Stimulated activated CD4-positive, alpha-beta T cell treated with anti-CD3 and anti-CD28 coated beads, Interleukin-1b, Interleukin-23, amount 100 ng/mL, for 48 hours (primary cell): ENCODE measurements at regions not wholly inside any gene's neighbourhood (a gene's known extent, or its start where the extent isn't known, plus 50 kb on each side); places are given as distances from the start of the nearest gene placed in this dataset.

ENCODE experiments used
- DNase-seq: peaks from one replicate; pipeline ENCODE4 v3.0.0-alpha.2; 2020

DNA sequence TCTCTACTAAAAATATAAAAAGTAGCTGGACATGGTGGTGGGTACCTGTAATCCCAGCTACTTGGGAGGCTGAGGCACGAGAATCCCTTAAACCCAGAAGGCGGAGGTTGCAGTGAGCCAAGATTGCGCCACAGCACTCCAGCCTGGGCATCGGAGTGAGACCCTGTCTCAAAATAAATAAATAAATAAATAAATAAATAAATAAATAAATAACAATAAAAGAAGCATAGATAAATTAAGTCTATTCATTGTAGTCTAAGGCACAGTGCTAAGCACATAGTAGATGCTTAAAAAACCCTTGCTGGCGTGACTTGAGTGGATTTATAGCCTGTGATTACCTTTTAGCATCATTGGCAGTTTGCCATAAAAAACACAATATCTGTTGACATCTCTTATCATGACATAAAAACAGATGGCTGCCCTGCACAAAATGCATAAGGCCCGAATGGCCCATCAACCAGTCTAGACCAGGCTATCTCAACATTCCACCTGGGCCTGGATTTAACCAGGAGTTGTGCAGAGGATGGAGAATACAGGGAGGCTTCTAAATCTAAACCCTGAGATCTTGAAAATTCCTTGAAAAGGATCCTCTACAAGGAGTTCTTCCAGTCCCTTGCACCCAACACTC is 94.9 kb downstream of the PRLHR start:
- DNase-seq, result no peak

DNA sequence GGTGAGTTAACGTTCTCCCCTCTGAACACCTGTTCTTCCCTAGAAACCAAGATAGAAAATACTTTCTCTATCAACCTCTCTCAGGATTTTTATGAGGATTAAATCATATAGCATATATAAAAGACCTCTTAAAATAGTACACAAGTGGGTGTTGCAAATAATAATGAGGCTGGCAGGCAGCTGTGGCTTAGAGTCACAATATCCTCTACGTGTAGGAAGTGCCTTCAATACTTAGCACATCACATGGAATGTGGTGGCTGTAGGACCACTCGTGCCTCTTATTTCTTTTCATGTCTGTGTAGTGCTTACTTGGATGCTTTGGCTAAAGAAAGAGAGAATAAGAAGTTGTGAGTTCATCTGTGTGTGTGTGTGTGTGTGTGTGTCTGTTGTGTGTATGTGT is 96.3 kb downstream of the PRLHR start:
- no peak for DNase-seq

DNA sequence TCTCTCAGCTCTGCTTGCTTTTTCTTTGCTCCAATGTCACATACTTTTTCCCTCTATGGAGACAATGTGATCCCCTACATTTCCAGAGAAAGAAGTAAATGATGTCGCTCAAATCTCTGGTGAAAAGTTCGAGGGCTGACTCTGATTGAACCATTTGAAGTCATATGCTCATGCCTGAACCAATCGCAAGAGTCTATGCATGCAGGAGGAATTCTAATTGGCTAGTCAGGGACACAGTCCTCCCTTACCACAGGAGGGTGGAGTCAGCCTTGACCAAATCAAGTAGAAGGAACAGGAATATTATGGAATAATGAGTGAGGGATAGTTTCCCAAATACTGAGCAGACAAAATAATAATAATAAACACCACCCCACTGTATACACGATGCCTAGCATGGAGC is 96.8 kb downstream of the PRLHR start:
- DNase-seq, result no peak

DNA sequence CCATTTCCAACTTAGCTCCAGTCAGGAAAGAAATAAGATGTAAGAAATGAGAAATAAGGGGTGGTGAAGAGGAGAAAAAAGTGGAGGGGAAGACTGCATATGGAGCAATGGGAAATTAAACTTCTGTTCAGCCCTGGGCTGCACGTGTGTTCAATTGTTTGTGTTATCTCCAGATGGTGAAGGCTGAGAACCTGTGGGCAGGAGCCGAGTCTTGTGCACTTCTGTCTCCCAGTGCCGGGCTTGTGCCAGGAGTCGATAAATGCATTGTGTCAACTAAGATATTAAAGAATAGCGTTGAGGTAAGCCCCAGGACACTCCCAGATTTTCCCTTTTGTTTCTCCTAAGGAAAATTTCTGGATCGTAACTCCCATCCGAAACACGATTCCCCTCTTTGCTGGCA is 98.2 kb downstream of the PRLHR start:
- no peak for DNase-seq

DNA sequence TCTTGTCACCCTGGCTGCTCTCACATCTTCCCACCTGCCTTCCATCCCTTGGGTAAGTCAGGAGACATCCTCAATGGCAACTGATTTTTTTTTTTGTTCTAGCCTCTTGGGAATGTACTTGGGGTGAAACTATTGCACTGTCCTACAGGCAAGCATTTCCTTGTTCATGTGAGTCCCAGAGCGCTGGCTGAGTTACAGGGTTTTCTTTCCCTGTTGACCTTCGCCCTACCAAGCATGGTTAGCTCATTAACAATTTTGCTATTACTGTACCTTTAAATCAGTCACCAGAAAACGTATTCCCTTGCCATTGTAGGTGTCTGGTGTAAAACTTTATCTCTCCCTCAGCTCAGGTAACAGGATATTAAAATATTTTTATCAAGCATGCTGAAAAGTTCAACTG is 98.9 kb downstream of the PRLHR start:
- no peak for DNase-seq

DNA sequence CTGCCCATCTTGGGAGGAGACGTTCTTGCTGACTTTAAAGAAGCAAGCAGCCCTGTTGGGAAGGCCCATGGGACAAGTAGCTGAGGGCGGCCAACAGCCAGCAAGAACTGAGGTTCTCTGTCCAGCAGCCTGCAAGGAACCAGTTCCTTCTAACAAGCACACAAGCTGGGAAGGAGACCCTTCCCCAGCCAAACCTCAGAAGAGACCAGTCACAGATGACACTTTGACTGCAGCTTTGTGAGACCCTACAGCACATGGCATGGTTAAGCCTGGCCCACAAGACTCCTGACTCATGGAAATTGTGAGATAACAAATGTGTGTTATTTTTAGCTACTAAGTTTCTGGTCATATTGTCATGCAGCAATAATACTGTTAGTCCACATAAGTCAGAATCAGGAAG is 99.9 kb downstream of the PRLHR start:
- DNase-seq, result no peak

DNA sequence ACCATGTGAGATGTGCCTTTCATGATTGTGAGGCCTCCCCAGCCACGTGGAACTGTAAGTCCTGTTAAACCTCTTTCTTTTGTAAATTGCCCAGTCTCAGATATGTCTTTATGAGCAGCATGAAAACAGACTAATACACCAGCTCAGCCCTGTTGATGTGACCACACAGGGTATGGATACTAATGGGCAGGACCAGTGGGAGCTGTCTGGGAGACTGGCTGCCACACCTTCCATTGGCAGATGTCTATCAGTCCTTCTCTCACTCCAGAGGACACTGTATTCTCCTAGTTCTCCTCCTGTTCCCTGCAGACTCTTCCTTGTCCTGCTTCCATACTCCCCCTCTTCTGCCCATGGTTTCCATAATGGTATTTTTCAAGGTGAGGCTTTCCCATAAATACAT is 104.4 kb downstream of the PRLHR start:
- DNase-seq, result no peak

DNA sequence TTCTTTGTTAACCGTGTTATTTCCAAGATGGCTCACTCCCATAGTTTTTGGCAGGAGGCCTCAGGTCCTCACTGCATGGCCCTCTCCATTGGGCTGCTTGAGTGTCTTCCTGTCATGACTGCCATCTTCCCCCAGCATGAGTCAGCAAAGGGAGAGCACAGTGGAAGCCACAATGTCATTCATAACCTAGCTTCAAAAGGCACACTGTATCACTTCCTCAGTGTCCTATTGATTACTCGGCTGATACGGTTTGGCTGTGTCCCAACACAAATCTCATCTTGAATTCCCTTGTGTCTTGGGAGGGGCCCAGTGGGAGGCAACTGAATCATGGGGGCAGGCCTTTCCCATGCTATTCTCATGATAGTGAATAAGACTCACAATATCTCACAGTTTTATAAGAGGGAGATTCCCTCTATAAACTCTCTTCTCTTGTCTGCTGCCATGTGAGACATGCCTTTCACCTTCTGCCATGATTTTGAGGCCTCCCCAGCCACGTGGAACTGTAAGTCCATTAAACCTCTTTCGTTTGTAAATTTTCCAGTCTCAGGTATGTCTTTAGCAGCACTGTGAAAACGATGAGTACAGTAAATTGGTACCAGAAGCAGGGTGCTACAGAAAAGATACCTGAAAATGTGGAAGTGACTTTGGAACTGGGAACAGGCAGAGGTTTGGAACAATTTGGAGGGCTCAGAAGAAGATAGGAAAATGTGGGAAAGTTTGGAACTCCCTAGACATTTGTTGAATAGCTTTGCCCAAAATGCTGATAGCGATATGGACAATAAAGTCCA is 106.5 kb downstream of the PRLHR start:
- no peak for DNase-seq

DNA sequence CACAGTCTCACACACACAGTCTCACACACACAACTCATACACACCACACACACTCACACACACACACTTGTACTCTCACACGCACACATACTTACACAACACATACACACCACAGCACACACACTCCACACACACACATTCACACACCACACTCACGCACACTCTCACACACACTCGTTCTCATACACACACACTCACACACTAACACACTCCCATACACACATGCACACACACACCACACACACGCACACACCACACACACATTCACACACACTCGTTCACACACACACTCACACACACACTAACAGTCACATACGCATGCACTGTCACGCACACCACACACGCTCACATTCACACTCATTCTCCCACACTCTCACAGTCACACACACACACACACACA is 109.8 kb downstream of the PRLHR start:
- no peak for DNase-seq

DNA sequence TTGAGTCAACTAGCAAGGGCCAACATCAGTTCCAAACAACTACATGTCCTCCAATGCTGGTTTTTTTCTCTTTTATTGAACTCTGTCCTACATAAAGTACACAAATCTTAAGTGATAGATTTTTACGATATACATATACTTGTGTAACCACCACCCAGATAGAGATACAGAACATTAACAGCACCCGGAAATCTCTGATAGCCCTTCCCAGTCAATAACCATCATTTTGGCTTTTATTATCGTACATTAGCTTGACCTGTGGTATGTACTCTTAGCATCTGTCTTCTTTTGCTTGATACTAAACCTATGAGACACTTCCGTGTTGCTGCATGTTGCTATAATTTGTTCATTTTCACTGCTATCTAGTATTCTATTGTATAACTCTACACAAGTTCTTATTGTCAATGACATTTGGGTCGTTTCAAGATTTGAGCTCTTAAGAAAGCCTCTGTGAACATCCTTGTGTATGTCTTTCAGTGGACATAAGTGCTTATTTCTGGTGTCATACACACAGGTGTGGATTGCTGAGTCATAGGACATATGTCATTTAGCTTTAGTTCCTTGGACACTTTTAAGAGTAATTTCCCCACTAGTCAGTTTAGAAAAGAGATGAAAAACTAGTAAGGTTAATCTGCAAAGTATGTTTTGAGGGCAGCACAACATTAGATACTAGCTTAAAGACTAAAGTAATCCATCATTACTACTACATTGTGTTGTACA is 111.1 kb downstream of the PRLHR start:
- no peak for DNase-seq

DNA sequence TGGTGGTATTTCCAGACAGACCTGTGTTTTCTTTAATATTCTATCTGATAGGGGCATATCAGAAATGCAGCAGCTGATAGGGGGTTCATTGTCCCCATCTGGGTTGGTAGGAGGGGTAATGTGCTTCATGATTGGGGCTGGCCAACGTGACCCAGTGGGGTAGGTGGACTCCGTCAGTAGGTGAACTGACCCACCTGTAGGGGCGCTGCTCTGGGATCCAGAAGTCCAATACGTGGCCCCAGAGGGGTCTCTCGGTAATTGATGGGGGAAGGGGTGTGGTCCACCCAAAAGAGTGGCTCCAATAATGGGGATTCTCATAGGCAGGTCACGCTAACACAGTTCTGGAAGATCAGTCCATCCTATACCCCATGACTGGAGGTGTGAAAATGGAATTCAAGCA is 112.0 kb downstream of the PRLHR start:
- no peak for DNase-seq

DNA sequence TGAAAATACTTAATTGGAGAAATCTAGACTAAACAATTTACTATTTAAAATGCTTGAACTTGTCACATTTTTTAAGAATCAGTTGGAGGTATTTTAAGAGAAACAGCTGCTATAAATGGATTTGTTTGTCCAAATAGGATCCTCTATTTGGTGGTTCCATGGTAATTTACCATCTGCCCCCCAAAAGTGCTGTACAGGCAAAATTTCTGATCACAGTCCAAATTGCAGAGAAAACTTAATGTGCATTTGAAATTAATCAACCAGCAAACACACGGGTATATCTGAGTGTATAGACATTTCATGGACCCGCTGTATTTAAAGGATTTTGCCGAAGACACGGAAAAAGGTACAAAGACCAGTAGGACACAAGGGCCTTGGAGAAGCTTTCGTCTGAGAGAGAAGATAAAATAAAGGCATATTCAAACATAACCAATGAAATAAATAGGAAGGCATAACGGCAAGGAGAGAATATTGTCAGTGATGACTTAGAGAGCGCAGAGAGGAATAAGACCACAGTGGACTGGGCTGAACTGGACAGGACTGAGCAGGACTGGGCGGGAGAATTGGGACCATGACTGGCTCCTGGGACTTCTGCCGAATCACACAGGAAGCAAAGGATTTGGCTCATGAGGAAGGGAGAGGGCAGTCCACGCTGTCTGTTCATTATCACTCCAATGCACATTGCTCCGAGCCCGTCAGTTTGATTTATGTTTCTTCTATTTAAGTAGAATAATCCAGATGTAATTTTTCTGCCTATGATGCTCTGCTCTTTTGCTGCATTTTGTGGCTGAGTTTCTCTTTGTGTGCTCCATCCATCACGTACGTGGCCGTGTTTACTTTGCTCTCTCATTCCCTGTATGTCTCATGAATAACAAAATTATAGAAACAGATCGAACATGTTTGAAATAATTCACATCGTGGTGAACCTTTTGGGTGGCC is 112.8 kb downstream of the PRLHR start:
- DNase-seq, result no peak

DNA sequence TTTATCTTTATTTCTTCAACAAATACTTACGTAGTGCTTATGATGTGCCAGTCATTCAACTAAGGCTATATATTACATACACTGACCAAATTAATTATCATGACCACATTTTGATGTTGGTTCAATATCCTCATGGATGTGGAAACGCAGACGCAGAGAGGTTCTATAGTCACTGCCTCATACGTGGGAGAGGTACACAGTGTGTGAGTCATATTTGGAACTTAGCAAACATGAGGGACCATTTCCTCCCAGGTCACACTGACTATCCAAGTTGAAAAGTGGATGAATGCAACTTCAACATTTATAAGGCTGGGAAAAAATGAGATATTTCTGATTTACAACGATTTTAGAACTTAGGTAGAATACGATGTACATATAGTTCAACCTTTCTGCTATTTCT is 113.6 kb downstream of the PRLHR start:
- DNase-seq, result no peak

DNA sequence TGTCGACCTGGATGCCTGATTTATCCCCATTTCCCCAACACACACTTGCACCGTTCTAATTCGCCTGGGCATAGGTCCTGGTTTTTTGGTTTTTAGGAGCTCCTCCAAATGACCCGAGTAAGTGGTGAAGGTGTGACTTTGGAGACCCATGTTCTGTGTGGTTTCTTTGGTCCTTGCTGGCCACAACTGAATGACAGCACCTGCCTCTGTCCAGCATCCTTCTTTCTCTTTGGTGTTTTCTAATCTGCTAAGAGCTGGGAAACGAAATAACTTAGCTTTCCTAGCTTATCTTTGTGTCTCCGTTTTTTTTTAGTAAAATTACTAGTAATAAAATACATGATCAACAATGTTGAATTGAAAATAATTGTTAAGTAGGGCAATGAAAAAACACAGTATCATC is 120.2 kb downstream of the PRLHR start:
- DNase-seq, result no peak

DNA sequence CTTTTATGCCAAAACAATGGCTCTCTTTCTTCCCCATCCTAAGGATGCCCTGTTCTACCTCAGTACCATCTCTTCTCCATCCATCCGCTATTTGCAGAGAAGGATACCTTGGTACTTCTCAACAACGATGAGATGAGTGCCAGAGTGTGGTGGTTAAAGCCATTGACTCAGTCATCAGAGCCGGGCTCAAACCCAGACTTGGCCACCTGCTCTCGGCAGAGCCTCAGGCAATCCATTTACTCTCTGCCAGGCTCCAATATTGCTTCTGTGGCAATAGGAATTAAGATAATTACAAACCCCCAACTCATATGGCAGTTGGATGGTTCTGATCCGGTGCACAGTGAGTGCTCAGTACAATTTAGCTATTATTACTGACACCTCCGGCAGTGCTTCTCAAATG is 121.3 kb downstream of the PRLHR start:
- no peak for DNase-seq

DNA sequence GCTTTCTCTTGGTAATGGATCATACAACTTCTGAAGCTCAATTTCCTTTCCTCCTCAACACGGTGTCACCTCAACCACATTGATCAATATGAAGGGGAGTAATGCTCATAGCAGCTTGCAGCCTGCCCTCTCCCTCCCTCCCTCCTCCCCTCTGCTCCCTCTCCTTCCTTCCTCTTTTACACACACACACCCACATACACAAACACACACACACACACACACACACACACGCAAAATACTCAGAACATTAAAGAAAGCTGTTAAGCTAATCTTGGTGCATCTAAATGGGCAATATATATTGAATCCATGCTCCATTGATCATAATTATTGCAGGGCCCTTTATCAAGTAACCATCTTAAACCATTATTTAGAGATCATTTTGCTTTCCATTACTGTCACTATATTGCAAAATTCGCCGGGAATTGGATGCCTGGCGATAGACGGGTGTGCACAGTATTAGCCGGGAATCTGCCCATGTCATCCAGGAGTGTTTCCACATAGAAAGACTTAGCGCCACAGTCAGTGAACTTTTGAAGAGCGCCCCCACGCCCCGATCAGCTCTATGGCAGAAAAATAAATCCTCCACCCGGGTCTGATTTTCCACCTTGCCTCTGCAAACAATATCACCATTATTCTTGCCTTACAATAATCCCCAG is 122.0 kb downstream of the PRLHR start:
- no peak for DNase-seq

DNA sequence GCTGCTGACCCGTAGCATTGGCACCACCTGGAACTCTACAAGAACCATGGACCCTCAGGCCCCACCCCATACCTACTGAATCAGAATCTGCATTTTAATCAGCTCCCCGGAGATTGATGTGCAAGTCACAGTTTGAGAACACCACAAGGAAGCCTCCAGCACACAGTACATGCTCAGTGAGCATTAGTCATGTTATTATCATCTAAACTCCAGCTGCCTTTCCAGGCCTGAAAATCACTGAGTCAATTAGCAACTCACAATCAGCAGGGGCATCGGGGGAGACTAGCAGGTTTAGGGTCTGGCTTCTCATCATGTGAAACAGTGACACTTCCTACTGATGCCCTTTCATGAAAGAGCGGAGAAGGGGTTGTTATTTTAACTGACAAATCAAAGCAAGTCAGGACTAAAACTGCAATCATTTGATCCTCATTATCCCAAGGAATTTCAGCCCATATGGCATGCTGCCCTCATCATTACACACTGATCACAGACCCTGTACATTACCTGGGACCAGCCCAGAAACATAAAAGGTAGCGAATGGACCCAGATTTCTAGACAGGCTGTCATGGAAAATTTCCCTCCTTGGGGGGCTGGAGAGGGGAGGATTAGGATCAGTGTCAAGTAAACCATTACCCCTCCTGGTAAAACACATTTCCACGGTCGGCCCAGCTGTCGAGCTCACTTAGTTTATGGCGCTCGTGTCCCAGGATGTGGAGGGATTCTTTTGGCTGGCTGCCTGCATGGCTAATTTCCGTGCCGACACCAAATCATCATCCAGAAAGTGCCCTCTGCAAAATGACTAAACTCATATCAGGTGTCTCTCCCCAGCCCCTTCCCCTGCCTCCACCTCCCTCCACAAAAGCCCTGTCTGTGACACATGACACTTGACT is 122.8 kb downstream of the PRLHR start:
- no peak for DNase-seq

DNA sequence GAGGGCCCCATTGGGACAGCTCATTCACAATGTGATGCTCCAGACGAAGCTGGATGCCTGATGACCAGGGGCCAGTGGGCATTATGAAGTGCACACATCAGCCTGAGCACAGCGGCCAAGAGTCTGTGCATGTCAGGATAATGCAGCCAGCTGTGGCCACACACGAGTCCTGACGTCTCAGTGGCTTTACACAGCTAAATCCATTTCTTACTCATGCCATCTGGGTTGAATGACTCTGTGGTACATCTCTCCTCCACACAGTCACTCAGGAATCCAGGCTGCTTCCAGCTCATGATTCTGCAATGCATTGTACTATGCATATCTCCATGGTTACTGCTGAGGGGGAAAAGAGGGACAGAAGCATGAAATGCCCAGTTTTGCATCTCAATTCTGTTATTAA is 123.6 kb downstream of the PRLHR start:
- no peak for DNase-seq

DNA sequence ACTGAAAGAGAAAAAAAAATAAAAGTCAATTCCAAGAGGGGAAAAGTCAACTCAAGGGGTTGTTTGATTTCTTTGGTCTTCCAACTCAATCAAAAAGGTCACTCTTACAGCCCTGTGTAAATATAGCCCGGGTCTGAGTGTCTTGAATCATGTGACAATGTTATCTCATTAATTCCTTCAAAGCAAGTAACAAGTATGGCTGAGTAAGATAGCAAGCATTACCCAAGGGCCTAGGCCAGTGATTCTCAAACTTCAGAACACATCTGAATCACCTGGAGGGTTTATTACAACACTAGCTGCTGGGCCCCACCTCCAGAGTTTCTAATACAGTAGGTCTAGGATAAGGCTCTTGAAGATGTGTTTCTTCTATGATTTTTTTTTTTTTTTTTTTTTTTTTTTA is 125.0 kb downstream of the PRLHR start:
- no peak for DNase-seq

DNA sequence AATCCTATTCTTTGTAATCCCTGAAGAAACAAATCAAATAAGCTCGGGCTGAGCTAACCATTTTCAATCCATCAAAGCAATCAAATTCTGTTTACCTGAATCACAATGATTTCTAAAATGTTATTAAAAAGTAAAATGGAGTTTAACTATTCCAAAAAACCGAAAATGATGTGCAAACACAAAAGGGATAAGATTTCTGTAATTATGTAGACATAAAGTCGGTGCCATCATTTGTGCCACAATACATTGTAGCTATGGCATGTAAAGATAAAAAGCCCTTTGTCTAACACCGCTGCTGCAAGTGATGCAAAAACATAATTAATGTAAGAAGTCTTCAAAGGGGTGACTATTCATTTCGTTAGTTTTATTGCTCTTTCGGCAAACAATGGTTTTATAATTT is 125.1 kb upstream of the FAM204A start:
- no peak for DNase-seq

DNA sequence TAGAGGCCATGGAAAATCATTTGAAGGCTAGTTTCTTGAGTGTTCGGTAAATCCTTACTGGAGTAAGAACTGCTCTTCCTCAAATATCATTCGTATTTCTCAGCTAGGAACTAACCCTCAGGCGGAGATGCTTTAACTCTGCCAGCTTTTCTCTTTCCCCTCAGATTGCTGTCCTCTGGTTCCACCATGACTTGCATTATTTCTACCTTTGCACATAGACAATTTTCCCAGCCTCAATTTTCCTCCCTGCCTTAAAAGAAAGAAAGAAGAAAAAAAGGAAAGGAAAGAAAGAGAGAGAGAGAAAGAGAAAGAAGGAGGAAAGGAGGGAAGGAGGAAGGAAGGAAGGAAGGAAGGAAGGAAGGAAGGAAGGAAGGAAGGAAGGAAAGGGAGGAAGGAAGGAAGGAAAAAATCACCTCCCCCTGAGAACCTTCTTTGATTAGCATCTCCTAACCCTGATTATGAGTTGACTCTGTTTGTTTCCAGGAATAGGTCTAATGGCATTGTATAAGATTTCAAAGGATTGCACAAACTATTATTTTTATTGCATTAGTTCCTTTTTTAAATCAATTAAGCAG is 123.3 kb upstream of the FAM204A start:
- DNase-seq, result no peak
